ENCODE measurements at regions not wholly inside any gene's neighbourhood (a gene's known extent, or its start where the extent isn't known, plus 50 kb on each side); places are given as distances from the start of the nearest gene placed in this dataset.

DNA sequence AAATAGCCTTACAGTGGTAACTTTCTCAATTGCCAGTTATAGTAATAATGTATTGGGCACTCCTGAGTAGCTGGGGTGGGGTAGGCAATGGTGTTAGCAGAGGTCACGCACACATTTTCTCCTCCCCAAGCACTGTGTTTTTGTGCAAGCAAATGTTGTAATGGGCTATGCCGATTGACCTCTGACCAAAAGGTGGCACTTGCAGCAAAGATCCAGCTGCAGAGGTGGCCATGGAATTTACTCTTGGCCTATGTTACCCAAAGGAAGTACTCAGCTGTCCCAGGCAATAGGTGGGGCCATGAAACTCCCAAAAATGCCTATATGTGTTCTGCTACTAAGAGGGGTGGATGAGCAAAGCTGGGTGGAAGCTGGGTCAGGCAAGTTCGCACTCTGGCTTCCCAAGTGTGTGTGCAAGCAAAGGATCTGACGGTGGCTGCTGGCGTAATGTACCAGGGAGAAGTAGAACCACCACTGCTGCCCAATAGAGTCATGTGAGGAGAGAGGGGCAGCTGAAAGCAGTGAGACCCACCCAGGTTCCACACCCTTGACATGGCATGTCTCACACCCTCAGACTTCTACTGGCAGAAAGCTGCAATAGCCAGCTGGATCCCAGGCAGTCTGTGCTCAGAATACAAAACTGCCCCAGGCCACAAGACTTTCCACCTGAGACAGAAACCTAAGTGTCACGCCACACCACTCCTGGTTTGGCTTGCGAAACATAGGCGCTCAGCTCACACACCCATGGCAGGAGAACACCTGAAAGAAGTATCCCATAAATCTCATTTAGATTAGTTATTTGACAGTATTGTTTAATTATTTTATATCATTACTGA is 353.3 kb upstream of the EMCN start:
- TF ChIP-seq, protein P1, sequence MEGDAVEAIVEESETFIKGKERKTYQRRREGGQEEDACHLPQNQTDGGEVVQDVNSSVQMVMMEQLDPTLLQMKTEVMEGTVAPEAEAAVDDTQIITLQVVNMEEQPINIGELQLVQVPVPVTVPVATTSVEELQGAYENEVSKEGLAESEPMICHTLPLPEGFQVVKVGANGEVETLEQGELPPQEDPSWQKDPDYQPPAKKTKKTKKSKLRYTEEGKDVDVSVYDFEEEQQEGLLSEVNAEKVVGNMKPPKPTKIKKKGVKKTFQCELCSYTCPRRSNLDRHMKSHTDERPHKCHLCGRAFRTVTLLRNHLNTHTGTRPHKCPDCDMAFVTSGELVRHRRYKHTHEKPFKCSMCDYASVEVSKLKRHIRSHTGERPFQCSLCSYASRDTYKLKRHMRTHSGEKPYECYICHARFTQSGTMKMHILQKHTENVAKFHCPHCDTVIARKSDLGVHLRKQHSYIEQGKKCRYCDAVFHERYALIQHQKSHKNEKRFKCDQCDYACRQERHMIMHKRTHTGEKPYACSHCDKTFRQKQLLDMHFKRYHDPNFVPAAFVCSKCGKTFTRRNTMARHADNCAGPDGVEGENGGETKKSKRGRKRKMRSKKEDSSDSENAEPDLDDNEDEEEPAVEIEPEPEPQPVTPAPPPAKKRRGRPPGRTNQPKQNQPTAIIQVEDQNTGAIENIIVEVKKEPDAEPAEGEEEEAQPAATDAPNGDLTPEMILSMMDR (IDR thresholded peaks at IDR 0.05; ENCODE audit: borderline replicate concordance, extremely low read depth, low read length, poor library complexity, severe bottlenecking): no peak
- TF ChIP-seq EZH2 (IDR thresholded peaks at IDR 0.05; ENCODE audit: borderline replicate concordance, low read depth, low read length, severe bottlenecking): no peak
